ENCODE measurements at regions not wholly inside any gene's neighbourhood (a gene's known extent, or its start where the extent isn't known, plus 50 kb on each side); places are given as distances from the start of the nearest gene placed in this dataset.

DNA sequence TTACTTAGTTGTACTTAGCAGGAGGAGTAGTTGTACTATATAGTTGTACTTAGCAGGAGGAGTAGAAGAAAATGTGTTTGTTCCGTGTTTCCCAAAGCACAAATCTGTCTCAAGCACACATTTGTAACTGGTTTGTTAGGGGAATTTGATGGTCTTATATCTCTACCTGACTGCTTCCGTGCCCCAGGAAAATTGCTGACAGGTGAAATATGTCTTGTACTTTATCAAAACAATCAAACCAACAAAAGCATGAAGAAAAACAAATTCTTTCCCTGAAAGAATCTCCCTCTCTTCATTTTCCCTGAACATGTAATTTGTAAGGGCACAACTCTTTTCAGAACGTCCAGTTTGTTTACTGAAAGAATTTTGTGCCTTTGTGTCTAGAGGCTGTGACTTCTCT, 106.6 kb upstream of the RGS17 start:
- POLR2A ChIA-PET: no interaction called here
- no peaks in the 10 kb centered on the region for H3K4me1 Mint-ChIP-seq
- DNase-seq (no peak), ATAC-seq (ENCODE audit: low read depth) (no peak)
- Histone ChIP-seq H3K27me3 (replicated peaks in 1 of 4; ENCODE audit: control extremely low read depth in 1 of 4, control insufficient read depth in 3 of 4, insufficient read depth in 4 of 4, low read length in 3 of 4) (no peaks in the 10 kb centered on the region), H3K79me2 (ENCODE audit: control insufficient read depth, insufficient read depth, low read length) (no peaks in the 10 kb centered on the region), H4K20me1 (ENCODE audit: control insufficient read depth, insufficient read depth, low read length, poor library complexity, severe bottlenecking) (no peaks in the 10 kb centered on the region), H3K4me3 (ENCODE audit: control extremely low read depth in 1 of 5, extremely low read depth in 1 of 5, insufficient read depth in 1 of 5, low read depth in 2 of 5, low read length in 4 of 5) (no peak overlapping the region), H3K4me1 (ENCODE audit: control insufficient read depth in 2 of 2, insufficient read depth in 2 of 2, low read length in 2 of 2) (no peaks in the 10 kb centered on the region), H3K4me2 (replicated peaks; ENCODE audit: low read depth, low read length, poor library complexity, severe bottlenecking) (no peak overlapping the region), H3K9ac (ENCODE audit: low read length) (no peak overlapping the region), H2AFZ (ENCODE audit: insufficient read depth, low read depth, low read length, poor library complexity, severe bottlenecking) (no peak overlapping the region), H3K36me3 (replicated peaks in 1 of 2; ENCODE audit: control extremely low read depth in 1 of 2, control insufficient read depth in 1 of 2, extremely low read depth in 1 of 2, insufficient read depth in 2 of 2, low read length in 1 of 2) (no peaks in the 10 kb centered on the region), H3K27ac (ENCODE audit: low read length in 2 of 2) (no peak overlapping the region), H3K9me3 (ENCODE audit: control extremely low read depth in 1 of 3, control insufficient read depth in 2 of 3, insufficient read depth in 1 of 3, low read length in 2 of 3) (peaks cover 0 to 3% (median 0%) of the 10 kb centered on the region in 3 donors)
- intact Hi-C loops (cut with micrococcal nuclease): no loop called here
- H3K27ac Mint-ChIP-seq: no peak overlapping the region
- CTCF ChIA-PET: no interaction called here
- peaks cover 3% of the 10 kb centered on the region for H3K9me3 Mint-ChIP-seq (ENCODE audit: insufficient read depth)
- TF ChIP-seq CTCF (IDR thresholded peaks at IDR 0.05) (no peak), EZH2 (IDR thresholded peaks at IDR 0.05; ENCODE audit: borderline replicate concordance, insufficient read depth, low read depth, low read length, poor library complexity, severe bottlenecking) (no peak)
- WGBS (ENCODE audit: insufficient coverage): no CpG with 5 or more reads among the region's 3 CpGs
- H3K4me3 Mint-ChIP-seq: no peak overlapping the region
- no peaks in the 10 kb centered on the region for H3K27me3 Mint-ChIP-seq

GRCh38 chr6:153231048-153231646, 100.1 kb upstream of the RGS17 start:
- WGBS (ENCODE audit: insufficient coverage): 6% methylated on average over 7 of the region's 12 CpGs
- Histone ChIP-seq H3K9ac (ENCODE audit: low read length) (no peak overlapping the region), H4K20me1 (ENCODE audit: control insufficient read depth, insufficient read depth, low read length, poor library complexity, severe bottlenecking) (no peaks in the 10 kb centered on the region), H3K36me3 (replicated peaks in 1 of 2; ENCODE audit: control extremely low read depth in 1 of 2, control insufficient read depth in 1 of 2, extremely low read depth in 1 of 2, insufficient read depth in 2 of 2, low read length in 1 of 2) (no peaks in the 10 kb centered on the region), H3K9me3 (ENCODE audit: control extremely low read depth in 1 of 3, control insufficient read depth in 2 of 3, insufficient read depth in 1 of 3, low read length in 2 of 3) (peaks cover 0 to 3% (median 0%) of the 10 kb centered on the region in 3 donors), H3K4me1 (ENCODE audit: control insufficient read depth in 2 of 2, insufficient read depth in 2 of 2, low read length in 2 of 2) (no peaks in the 10 kb centered on the region), H3K27ac (ENCODE audit: low read length in 2 of 2) (no peak overlapping the region), H2AFZ (ENCODE audit: insufficient read depth, low read depth, low read length, poor library complexity, severe bottlenecking) (no peak overlapping the region), H3K27me3 (replicated peaks in 1 of 4; ENCODE audit: control extremely low read depth in 1 of 4, control insufficient read depth in 3 of 4, insufficient read depth in 4 of 4, low read length in 3 of 4) (no peaks in the 10 kb centered on the region), H3K4me2 (replicated peaks; ENCODE audit: low read depth, low read length, poor library complexity, severe bottlenecking) (no peak overlapping the region), H3K79me2 (ENCODE audit: control insufficient read depth, insufficient read depth, low read length) (no peaks in the 10 kb centered on the region), H3K4me3 (ENCODE audit: control extremely low read depth in 1 of 5, extremely low read depth in 1 of 5, insufficient read depth in 1 of 5, low read depth in 2 of 5, low read length in 4 of 5) (no peak overlapping the region)
- Mint-ChIP-seq H3K4me1 (no peaks in the 10 kb centered on the region), H3K27ac (no peak overlapping the region), H3K27me3 (no peaks in the 10 kb centered on the region), H3K4me3 (no peak overlapping the region), H3K9me3 (ENCODE audit: insufficient read depth) (peaks cover 2% of the 10 kb centered on the region)
- TF ChIP-seq CTCF (IDR thresholded peaks at IDR 0.05) (no peak), EZH2 (IDR thresholded peaks at IDR 0.05; ENCODE audit: borderline replicate concordance, insufficient read depth, low read depth, low read length, poor library complexity, severe bottlenecking) (no peak)
- CTCF ChIA-PET: no interaction called here
- DNase-seq (no peak), ATAC-seq (ENCODE audit: low read depth) (no peak)
- POLR2A ChIA-PET: no interaction called here
- intact Hi-C loops (cut with micrococcal nuclease): no loop called here
